Astrocyte (in vitro differentiated cells and primary cell): ENCODE measurements at regions not wholly inside any gene's neighbourhood (a gene's known extent, or its start where the extent isn't known, plus 50 kb on each side); places are given as distances from the start of the nearest gene placed in this dataset.

Source experiments
- DNase-seq: peaks from one replicate; pipeline ENCODE4 v3.0.0-alpha.2; 2010; ENCODE audit warnings: low read depth
- FAIRE-seq: peaks from 2 replicates; lab custom pipeline; 2011; peaks lifted over from hg19 to GRCh38; lab: Jason Lieb, UNC
- H2AFZ ChIP-seq: 2 replicates; pipeline ENCODE4 v1.6.0; 2012; ENCODE audit warnings: low read depth, low read length, inconsistent platforms
- H3K27ac ChIP-seq: 2 replicates; pipeline ENCODE4 v1.5.1; 2011; ENCODE audit warnings: low read depth, low read length, inconsistent platforms
- H3K27me3 ChIP-seq: 2 replicates; pipeline ENCODE4 v1.6.0; 2011; ENCODE audit warnings: low read length, inconsistent platforms; ENCODE audit not compliant: insufficient read depth
- H3K36me3 ChIP-seq: 2 replicates; pipeline ENCODE4 v1.5.1; 2011; ENCODE audit warnings: low read length, inconsistent platforms; ENCODE audit not compliant: insufficient read depth
- H3K4me1 ChIP-seq: 2 replicates; pipeline ENCODE4 v1.5.1; 2011; ENCODE audit warnings: low read length, inconsistent platforms; ENCODE audit not compliant: insufficient read depth
- H3K4me2 ChIP-seq: 2 replicates; pipeline ENCODE4 v1.6.0; 2012; ENCODE audit warnings: low read length, inconsistent platforms
- H3K4me3 ChIP-seq: 2 replicates; pipeline ENCODE4 v1.5.1; 2011; ENCODE audit warnings: low read depth, mild to moderate bottlenecking, low read length, inconsistent platforms; ENCODE audit not compliant: insufficient read depth
- H3K79me2 ChIP-seq: 2 replicates; pipeline ENCODE4 v1.6.0; 2012; ENCODE audit warnings: mild to moderate bottlenecking, low read length, inconsistent platforms; ENCODE audit not compliant: insufficient read depth
- H3K9ac ChIP-seq: 2 replicates; pipeline ENCODE4 v1.6.0; 2012; ENCODE audit warnings: mild to moderate bottlenecking, low read length, inconsistent platforms
- H3K9me3 ChIP-seq: 2 replicates; pipeline ENCODE4 v1.5.1; 2012; ENCODE audit warnings: low read depth, mild to moderate bottlenecking, low read length, inconsistent platforms; ENCODE audit not compliant: insufficient read depth
- H4K20me1 ChIP-seq: 2 replicates; pipeline ENCODE4 v1.6.0; 2012; ENCODE audit warnings: low read length, inconsistent platforms; ENCODE audit not compliant: insufficient read depth
- H3K27ac Mint-ChIP-seq: one replicate; pipeline ENCODE4 v1.8.0; 2021; ENCODE audit warnings: mild to moderate bottlenecking, mixed read lengths; ENCODE audit not compliant: unreplicated experiment
- H3K27me3 Mint-ChIP-seq: one replicate; pipeline ENCODE4 v1.8.0; 2021; ENCODE audit warnings: low read depth, mixed read lengths; ENCODE audit not compliant: unreplicated experiment
- H3K36me3 Mint-ChIP-seq: one replicate; pipeline ENCODE4 v1.8.0; 2021; ENCODE audit warnings: low read depth, mixed read lengths; ENCODE audit not compliant: unreplicated experiment
- H3K4me1 Mint-ChIP-seq: one replicate; pipeline ENCODE4 v1.8.0; 2021; ENCODE audit warnings: low read depth, mixed read lengths; ENCODE audit not compliant: unreplicated experiment
- H3K4me3 Mint-ChIP-seq: one replicate; pipeline ENCODE4 v1.8.0; 2021; ENCODE audit warnings: mild to moderate bottlenecking, moderate library complexity, mixed read lengths; ENCODE audit not compliant: unreplicated experiment
- H3K9me3 Mint-ChIP-seq: one replicate; pipeline ENCODE4 v1.8.0; 2021; ENCODE audit warnings: mild to moderate bottlenecking, mixed read lengths; ENCODE audit not compliant: unreplicated experiment
- CTCF ChIP-seq: IDR thresholded peaks from 2 replicates; pipeline ENCODE4 v1.5.1; 2011; ENCODE audit warnings: low read depth, mild to moderate bottlenecking, inconsistent platforms, low read length, moderate library complexity; ENCODE audit not compliant: insufficient read depth
- EZH2 ChIP-seq: IDR thresholded peaks from 2 replicates; pipeline ENCODE4 v1.6.1; 2012; ENCODE audit warnings: mild to moderate bottlenecking, low read length, inconsistent platforms; ENCODE audit not compliant: insufficient read depth

- no peak for FAIRE-seq
These were observed 142.6 kb downstream of the PSMG1 start for GRCh38 chr21:39040494-39041110.

GRCh38 chr21:39037807-39038405 is 145.3 kb downstream of the PSMG1 start:
- H3K4me3 ChIP-seq: no peak overlapping the region

More at GRCh38 chr21:39040494-39041110, 142.6 kb downstream of the PSMG1 start:
- Mint-ChIP-seq H3K4me3 (no peak overlapping the region), H3K4me1 (no peaks in the 10 kb centered on the region), H3K27me3 (peaks cover 12% of the 10 kb centered on the region), H3K27ac (no peak overlapping the region), H3K9me3 (peaks cover 4% of the 10 kb centered on the region), H3K36me3 (no peaks in the 10 kb centered on the region)
- H3K4me3 ChIP-seq: no peak overlapping the region
- H3K27ac ChIP-seq: no peak overlapping the region
- H3K9me3 ChIP-seq: peaks cover 2% of the 10 kb centered on the region
- H3K4me2 ChIP-seq: no peak overlapping the region
- no peaks in the 10 kb centered on the region for H3K36me3 ChIP-seq
- no peaks in the 10 kb centered on the region for H3K79me2 ChIP-seq
- no peaks in the 10 kb centered on the region for H3K27me3 ChIP-seq
- no peaks in the 10 kb centered on the region for H3K4me1 ChIP-seq
- H2AFZ ChIP-seq: no peak overlapping the region
- no peaks in the 10 kb centered on the region for H4K20me1 ChIP-seq
- DNase-seq: no peak
- TF ChIP-seq EZH2 (no peak), CTCF (no peak)
- no peak overlapping the region for H3K9ac ChIP-seq

More at GRCh38 chr21:39037807-39038405, 145.3 kb downstream of the PSMG1 start:
- H3K27me3 Mint-ChIP-seq: peaks cover 16% of the 10 kb centered on the region
- FAIRE-seq (no peak), DNase-seq (no peak)
- no peak overlapping the region for H3K4me2 ChIP-seq
- peaks cover 2% of the 10 kb centered on the region for H3K9me3 ChIP-seq
- H3K9me3 Mint-ChIP-seq: no peaks in the 10 kb centered on the region
- no peak overlapping the region for H3K9ac ChIP-seq
- H3K36me3 Mint-ChIP-seq: no peaks in the 10 kb centered on the region
- no peaks in the 10 kb centered on the region for H3K79me2 ChIP-seq
- no peaks in the 10 kb centered on the region for H3K36me3 ChIP-seq
- TF ChIP-seq CTCF: no peak
- TF ChIP-seq EZH2: no peak
- no peak overlapping the region for H3K4me3 Mint-ChIP-seq
- no peak overlapping the region for H3K27ac Mint-ChIP-seq
- no peak overlapping the region for H3K27ac ChIP-seq
- peaks cover 5% of the 10 kb centered on the region for H3K4me1 ChIP-seq
- no peaks in the 10 kb centered on the region for H3K4me1 Mint-ChIP-seq
- H3K27me3 ChIP-seq: no peaks in the 10 kb centered on the region
- no peaks in the 10 kb centered on the region for H4K20me1 ChIP-seq
- H2AFZ ChIP-seq: peak overlapping the region; percentile 64
